H1 (cell line): ENCODE measurements at regions not wholly inside any gene's neighbourhood (a gene's known extent, or its start where the extent isn't known, plus 50 kb on each side); places are given as distances from the start of the nearest gene placed in this dataset.

Experiments
- EGR1 ChIP-seq: IDR thresholded peaks from 2 replicates; pipeline ENCODE4 v1.6.1; 2011; ENCODE audit warnings: low read depth, low read length, borderline replicate concordance
- EP300 ChIP-seq, 2 experiments: IDR thresholded peaks; 1 replicate in 1 of 2; 2 replicates in 1 of 2; pipeline ENCODE4 v1.6.1; 2011 to 2012; ENCODE audit warnings: low read depth in 2 of 2, low read length in 2 of 2, mild to moderate bottlenecking in 2 of 2, borderline replicate concordance in 1 of 2, inconsistent platforms in 1 of 2, moderate library complexity in 1 of 2
- JUN ChIP-seq: IDR thresholded peaks from 2 replicates; pipeline ENCODE4 v1.6.1; 2011; ENCODE audit warnings: low read depth, mild to moderate bottlenecking, improper control_type of control experiment, low read length
- JUND ChIP-seq: IDR thresholded peaks from 2 replicates; pipeline ENCODE4 v1.6.1; 2011; ENCODE audit warnings: mild to moderate bottlenecking, improper control_type of control experiment, low read length
- SIRT6 ChIP-seq: IDR thresholded peaks from one replicate; pipeline ENCODE4 v1.7.1; 2012; ENCODE audit warnings: low read length, inconsistent platforms
- SP1 ChIP-seq: IDR thresholded peaks from 2 replicates; pipeline ENCODE4 v1.6.1; 2011; ENCODE audit warnings: low read depth, low read length
- SRF ChIP-seq: IDR thresholded peaks from 2 replicates; pipeline ENCODE4 v1.6.1; 2011; ENCODE audit warnings: mild to moderate bottlenecking, low read depth, low read length, moderate library complexity
- TAF1 ChIP-seq: IDR thresholded peaks from 2 replicates; pipeline ENCODE4 v1.6.1; 2011; ENCODE audit warnings: mild to moderate bottlenecking, low read depth, low read length
- TBP ChIP-seq: IDR thresholded peaks from 2 replicates; pipeline ENCODE4 v1.6.1; 2011; ENCODE audit warnings: low read depth, low read length, improper control_type of control experiment
- ZNF274 ChIP-seq: IDR thresholded peaks from 2 replicates; pipeline ENCODE4 v1.7.0; 2012; ENCODE audit warnings: low read length, borderline replicate concordance; ENCODE audit errors: extremely low read depth
- TF ChIP-seq, protein P1 (sequence below): IDR thresholded peaks from 2 replicates; pipeline ENCODE4 v1.6.1; 2012; ENCODE audit warnings: inconsistent platforms
- TF ChIP-seq, protein P2 (sequence below), 3 experiments: IDR thresholded peaks; 1 replicate in 2 of 3; 2 replicates in 1 of 3; pipeline versions ENCODE4 v1.5.1 to v1.6.1; 2011; ENCODE audit warnings: low read length in 3 of 3, mild to moderate bottlenecking in 3 of 3, inconsistent platforms in 2 of 3, low read depth in 1 of 3, moderate library complexity in 1 of 3; ENCODE audit not compliant: insufficient read depth in 1 of 3; ENCODE audit errors: control extremely low read depth in 1 of 3

DNA sequence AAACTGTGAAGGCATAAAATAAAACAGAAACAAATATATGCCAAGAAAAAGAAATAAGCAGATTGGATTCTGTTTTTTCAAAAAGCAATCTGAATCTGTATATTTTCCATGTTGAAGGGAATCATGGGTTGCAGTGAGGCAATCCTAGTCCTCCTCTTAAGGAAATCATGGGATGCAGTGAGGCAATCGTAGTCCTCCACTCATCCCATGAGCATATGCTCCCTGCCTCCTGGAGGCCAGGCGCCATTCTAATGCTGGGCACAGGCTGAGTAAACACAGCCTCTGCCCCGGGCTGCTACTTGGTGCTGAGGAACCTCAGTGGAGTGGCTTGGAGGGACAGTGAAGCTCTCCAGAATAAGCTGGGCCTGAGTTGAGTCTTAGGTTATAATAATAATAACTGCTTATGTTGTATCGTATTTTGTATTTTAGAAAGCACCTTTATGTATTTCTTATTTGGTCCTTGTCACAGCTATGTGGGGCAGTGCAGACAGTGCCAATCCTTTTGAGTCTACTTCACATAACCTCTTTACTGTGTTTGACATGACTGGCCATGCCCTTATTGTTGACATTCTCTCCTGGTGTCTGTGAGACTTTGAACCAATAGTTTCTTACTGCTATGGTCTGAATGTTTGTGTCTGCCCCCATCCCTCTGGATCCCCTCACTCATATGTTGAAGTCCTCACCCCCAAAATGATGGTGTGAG, 56.6 kb upstream of the CITED2 start:
- TF ChIP-seq, protein P1, sequence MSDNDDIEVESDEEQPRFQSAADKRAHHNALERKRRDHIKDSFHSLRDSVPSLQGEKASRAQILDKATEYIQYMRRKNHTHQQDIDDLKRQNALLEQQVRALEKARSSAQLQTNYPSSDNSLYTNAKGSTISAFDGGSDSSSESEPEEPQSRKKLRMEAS, result no peak
- TF ChIP-seq SP1 (no peak), JUND (no peak), TAF1 (no peak), EP300 (IDR thresholded peaks at IDR 0.05; ENCODE audit: borderline replicate concordance in 1 of 2, low read depth in 2 of 2, low read length in 2 of 2) (no peak), SIRT6 (no peak), JUN (no peak), TBP (no peak), EGR1 (no peak), SRF (no peak), ZNF274 (no peak)
- TF ChIP-seq, protein P2, sequence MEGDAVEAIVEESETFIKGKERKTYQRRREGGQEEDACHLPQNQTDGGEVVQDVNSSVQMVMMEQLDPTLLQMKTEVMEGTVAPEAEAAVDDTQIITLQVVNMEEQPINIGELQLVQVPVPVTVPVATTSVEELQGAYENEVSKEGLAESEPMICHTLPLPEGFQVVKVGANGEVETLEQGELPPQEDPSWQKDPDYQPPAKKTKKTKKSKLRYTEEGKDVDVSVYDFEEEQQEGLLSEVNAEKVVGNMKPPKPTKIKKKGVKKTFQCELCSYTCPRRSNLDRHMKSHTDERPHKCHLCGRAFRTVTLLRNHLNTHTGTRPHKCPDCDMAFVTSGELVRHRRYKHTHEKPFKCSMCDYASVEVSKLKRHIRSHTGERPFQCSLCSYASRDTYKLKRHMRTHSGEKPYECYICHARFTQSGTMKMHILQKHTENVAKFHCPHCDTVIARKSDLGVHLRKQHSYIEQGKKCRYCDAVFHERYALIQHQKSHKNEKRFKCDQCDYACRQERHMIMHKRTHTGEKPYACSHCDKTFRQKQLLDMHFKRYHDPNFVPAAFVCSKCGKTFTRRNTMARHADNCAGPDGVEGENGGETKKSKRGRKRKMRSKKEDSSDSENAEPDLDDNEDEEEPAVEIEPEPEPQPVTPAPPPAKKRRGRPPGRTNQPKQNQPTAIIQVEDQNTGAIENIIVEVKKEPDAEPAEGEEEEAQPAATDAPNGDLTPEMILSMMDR (IDR thresholded peaks at IDR 0.05; ENCODE audit: control extremely low read depth in 1 of 3, insufficient read depth in 1 of 3, low read depth in 1 of 3, low read length in 3 of 3), result no peak
